GM12891 (cell line): ENCODE measurements at regions not wholly inside any gene's neighbourhood (a gene's known extent, or its start where the extent isn't known, plus 50 kb on each side); places are given as distances from the start of the nearest gene placed in this dataset.

Source experiments
- DNase-seq: peaks from one replicate; pipeline ENCODE4 v3.0.0; 2011; ENCODE audit warnings: low spot score; ENCODE audit not compliant: insufficient read length
- FAIRE-seq: peaks from 2 replicates; lab custom pipeline; 2011; peaks lifted over from hg19 to GRCh38; lab: Jason Lieb, UNC
- PAX5 ChIP-seq: IDR thresholded peaks from 2 replicates; pipeline ENCODE4 v1.6.1; 2011; ENCODE audit warnings: low read length, moderate library complexity, mild to moderate bottlenecking; ENCODE audit not compliant: insufficient read depth, severe bottlenecking
- POLR2A ChIP-seq: IDR thresholded peaks from 2 replicates; pipeline ENCODE4 v1.6.1; 2011; ENCODE audit warnings: low read depth, low read length, control low read depth
- POLR2AphosphoS5 ChIP-seq: IDR thresholded peaks from 2 replicates; pipeline ENCODE4 v1.6.1; 2011; ENCODE audit warnings: low read depth, low read length, control low read depth
- POU2F2 ChIP-seq: IDR thresholded peaks from 2 replicates; pipeline ENCODE4 v1.6.1; 2011; ENCODE audit warnings: low read depth, mild to moderate bottlenecking, control low read depth, low read length, moderate library complexity
- SPI1 ChIP-seq: IDR thresholded peaks from 2 replicates; pipeline ENCODE4 v1.6.1; 2011; ENCODE audit warnings: low read depth, low read length, control low read depth
- TAF1 ChIP-seq: IDR thresholded peaks from 2 replicates; pipeline ENCODE4 v1.6.1; 2011; ENCODE audit warnings: low read depth, low read length, control low read depth

DNA sequence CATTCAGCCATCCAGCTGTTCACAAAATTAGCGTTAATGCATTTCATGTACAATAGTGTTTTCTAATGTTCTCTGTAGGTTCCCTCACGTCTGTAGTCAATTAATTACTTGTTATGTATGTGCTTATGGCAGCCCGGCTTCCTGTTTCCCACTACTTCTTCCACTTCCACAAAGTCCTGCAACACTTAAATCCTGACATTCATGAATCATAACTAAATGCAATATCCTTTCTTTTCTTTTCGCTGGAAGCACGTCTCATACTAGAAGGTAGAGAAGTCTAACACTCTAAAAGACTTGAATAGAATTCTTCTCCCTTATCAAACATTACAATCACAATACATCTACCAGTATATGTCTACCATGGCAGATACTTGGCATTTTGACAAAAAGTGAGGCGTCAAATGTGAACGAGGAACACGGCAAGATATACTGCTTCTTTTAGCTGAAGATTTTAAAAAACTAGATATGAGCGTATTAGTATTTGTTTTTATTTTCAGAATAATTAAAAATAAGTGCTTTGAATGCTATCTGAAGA is 239.0 kb upstream of the DIAPH2 start:
- TF ChIP-seq POLR2AphosphoS5 (no peak), POLR2A (no peak), SPI1 (no peak), TAF1 (no peak), POU2F2 (no peak)
- no peak for FAIRE-seq
- DNase-seq, result no peak

GRCh38 chrX:96446524-96446923 is 238.1 kb upstream of the DIAPH2 start:
- no peak for FAIRE-seq

DNA sequence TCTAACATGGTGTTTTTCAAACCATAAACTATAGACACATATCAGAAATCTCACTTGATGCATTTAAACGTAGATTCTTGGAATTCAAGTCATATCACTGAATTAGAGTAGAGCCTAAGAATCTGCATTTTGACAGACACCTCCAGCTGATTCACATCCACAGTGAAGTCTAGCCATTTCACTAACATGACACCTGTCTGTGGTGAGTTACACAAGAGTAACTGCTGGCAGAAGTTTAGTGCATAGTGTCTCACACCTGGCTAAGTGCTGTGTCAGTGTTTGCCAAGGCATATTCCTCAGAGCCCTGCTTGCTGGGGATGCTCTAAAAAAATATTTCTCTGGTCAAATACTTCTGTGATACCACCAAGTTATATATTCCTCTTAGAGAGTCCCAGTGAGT is 237.5 kb upstream of the DIAPH2 start:
- FAIRE-seq, result no peak
- DNase-seq, result no peak
- TF ChIP-seq SPI1 (no peak), PAX5 (no peak), POLR2AphosphoS5 (no peak), POU2F2 (no peak), TAF1 (no peak)

More at GRCh38 chrX:96446524-96446923, 238.1 kb upstream of the DIAPH2 start:
- TF ChIP-seq SPI1, result no peak
- TF ChIP-seq POLR2A, result no peak
- TF ChIP-seq POLR2AphosphoS5, result no peak
- TF ChIP-seq PAX5, result no peak
- no peak for TF ChIP-seq POU2F2
- TF ChIP-seq TAF1, result no peak
- no peak for DNase-seq

- FAIRE-seq (no peak), DNase-seq (no peak)
Observed at GRCh38 chrX:96449191-96449590, 235.5 kb upstream of the DIAPH2 start.

GRCh38 chrX:96449896-96450295 is 234.7 kb upstream of the DIAPH2 start:
- TF ChIP-seq PAX5 (no peak), TAF1 (no peak), POLR2AphosphoS5 (no peak), POLR2A (no peak), SPI1 (no peak), POU2F2 (no peak)
- no peak for FAIRE-seq

More at GRCh38 chrX:96449191-96449590, 235.5 kb upstream of the DIAPH2 start:
- no peak for TF ChIP-seq PAX5
- no peak for TF ChIP-seq POLR2A
- no peak for TF ChIP-seq POLR2AphosphoS5
- TF ChIP-seq TAF1, result no peak
- TF ChIP-seq POU2F2, result no peak
- TF ChIP-seq SPI1, result no peak

GRCh38 chrX:96453139-96453538 is 231.5 kb upstream of the DIAPH2 start:
- DNase-seq, result no peak
- peak; percentile 76 for TF ChIP-seq SPI1
- no peak for TF ChIP-seq TAF1
- no peak for FAIRE-seq

More at GRCh38 chrX:96449896-96450295, 234.7 kb upstream of the DIAPH2 start:
- no peak for DNase-seq

DNA sequence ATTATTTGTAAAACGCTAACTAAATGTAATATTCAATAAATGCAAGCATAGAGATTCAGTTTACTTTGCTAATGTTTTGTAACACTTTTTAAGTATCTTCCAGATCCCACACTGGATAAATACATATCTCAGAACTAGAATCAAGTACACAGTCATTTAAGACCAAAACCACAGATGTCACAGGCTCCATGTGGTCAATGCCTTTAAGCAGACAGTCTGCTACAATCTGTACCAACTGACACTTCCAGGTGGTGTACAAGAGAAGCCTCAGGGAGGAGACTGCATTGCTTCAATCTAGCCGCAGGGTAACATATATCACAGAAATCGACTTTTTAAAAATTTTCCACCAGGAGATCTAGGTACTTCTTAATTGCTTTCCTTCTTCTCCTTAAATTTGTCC is 229.6 kb upstream of the DIAPH2 start:
- FAIRE-seq, result peak; percentile 52
- no peak for DNase-seq
- TF ChIP-seq PAX5 (no peak), POLR2A (no peak), SPI1 (no peak), TAF1 (no peak)

DNA sequence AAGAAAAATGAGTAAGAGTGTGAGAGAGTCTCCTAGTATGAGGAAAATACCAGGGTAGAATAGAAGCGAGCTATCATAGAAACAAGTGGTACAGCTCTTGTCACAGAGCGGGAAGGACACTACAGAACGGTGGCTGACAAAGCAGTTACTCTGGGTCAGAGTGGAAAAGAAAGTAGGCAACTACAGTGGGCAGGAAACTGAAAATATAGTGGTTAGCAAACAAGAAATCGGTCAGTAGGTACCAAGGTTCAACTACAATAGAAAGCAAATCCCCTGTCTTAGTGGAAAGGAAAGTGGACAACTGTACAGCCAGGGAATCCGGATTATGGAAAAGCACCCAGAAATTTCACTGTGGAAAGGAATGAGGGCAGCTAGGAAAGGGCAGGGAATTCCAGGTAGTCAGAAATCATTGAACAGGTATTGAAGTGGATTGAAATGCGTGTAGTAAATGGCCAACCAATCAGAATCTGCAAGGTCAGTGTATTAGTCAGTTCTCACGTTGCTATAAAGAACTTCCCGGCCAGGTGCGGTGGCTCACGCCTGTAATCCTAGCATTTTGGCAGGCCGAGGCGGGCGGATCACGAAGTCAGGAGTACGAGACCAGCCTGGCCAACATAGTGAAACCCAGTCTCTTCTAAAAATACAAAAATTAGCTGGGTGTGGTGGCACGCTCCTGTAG is 219.6 kb upstream of the DIAPH2 start:
- no peak for DNase-seq
- TF ChIP-seq PAX5 (no peak), POU2F2 (no peak), TAF1 (no peak), POLR2A (no peak), SPI1 (no peak), POLR2AphosphoS5 (no peak)
- no peak for FAIRE-seq

DNA sequence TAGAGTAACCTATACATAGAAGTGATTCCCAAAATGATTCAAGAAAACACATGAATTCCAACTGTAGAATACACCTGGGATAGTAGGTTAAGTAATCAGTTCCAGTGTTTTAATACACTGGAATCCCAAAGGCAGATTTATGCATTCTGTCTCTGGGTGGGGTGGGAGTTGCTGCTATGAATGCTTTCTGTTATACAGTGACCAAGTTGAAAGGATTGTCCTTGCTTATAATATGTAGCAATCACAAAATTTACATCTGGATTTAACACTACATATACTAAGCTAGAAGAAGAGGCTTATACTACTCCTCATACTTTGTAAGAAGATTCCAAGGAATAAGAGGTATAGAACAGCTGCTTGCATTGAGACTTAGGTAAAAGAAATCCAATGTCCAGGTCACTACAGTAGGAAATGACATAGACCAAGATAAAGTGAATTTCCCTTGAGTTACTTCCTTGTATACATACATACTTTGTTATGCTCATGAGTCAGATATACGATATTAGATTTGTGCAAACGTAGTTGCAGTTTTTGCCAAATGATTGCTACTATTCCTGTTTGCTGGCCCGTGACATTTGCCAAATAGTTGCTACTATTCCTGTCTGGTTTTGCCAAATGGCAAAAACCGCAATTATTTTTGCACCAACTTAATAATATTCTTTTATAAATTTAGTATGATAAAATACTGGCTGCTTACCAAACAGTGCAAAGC is 210.5 kb upstream of the DIAPH2 start:
- TF ChIP-seq TAF1 (no peak), POLR2A (no peak), POU2F2 (no peak), POLR2AphosphoS5 (no peak), SPI1 (no peak), PAX5 (no peak)
- FAIRE-seq (no peak), DNase-seq (no peak)

DNA sequence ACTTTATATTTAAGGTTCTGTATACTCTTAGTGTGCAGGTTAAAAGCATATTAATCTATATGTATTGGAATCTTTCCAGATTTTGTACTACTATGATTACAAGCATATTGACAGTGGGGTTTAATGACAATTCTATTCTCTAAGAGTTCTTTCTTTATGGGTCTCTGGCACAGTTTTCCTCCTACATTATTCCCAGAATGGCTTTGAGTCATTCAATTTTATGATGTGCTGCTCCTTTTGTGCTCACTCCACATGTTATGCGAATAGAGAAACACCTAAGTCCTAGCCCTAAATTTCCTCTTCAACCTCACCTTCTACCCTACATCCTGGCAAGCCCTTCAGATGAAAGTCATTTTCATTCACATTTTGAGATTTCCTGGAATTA is 209.9 kb upstream of the DIAPH2 start:
- DNase-seq, result no peak
- FAIRE-seq, result no peak
- no peak for TF ChIP-seq POU2F2
- TF ChIP-seq SPI1, result no peak
- TF ChIP-seq TAF1, result no peak
- no peak for TF ChIP-seq POLR2A
- TF ChIP-seq POLR2AphosphoS5, result no peak
- TF ChIP-seq PAX5, result no peak

- TF ChIP-seq POU2F2, result no peak
- TF ChIP-seq SPI1, result no peak
- DNase-seq, result no peak
- no peak for FAIRE-seq
Observed at GRCh38 chrX:96480081-96480480, 204.6 kb upstream of the DIAPH2 start.
